Erythroblast (primary cell): ENCODE measurements at regions not wholly inside any gene's neighbourhood (a gene's known extent, or its start where the extent isn't known, plus 50 kb on each side); places are given as distances from the start of the nearest gene placed in this dataset.

ENCODE experiments used
- GATA1 ChIP-seq: IDR thresholded peaks from 2 replicates; pipeline ENCODE4 v1.6.1; 2011; ENCODE audit warnings: low read depth, mild to moderate bottlenecking, control low read depth, low read length, moderate library complexity
- POLR2A ChIP-seq: IDR thresholded peaks from 2 replicates; pipeline ENCODE4 v1.6.1; 2011; ENCODE audit warnings: mild to moderate bottlenecking, low read length

- TF ChIP-seq POLR2A (no peak), GATA1 (no peak)
Measured at GRCh38 chr10:109620396-109620795, 302.9 kb downstream of the XPNPEP1 start.
